ENCODE measurements at regions not wholly inside any gene's neighbourhood (a gene's known extent, or its start where the extent isn't known, plus 50 kb on each side); places are given as distances from the start of the nearest gene placed in this dataset.
"Not testable (repeated sequence)": the region's sequence is repeated elsewhere in the genome, so short reads cannot be mapped to it uniquely, and the experiment has no call there.

- DNase-seq, result no peak
- Histone ChIP-seq H3K4me3 (ENCODE audit: low read depth, low read length) (no peak overlapping the region), H3K36me3 (no peaks in the 10 kb centered on the region), H3K9me3 (ENCODE audit: severe bottlenecking) (no peaks in the 10 kb centered on the region), H3K27ac (no peak overlapping the region), H3K27me3 (ENCODE audit: insufficient read depth, low read depth, severe bottlenecking) (peaks cover 23% of the 10 kb centered on the region)
- no peak for TF ChIP-seq CTCF (IDR thresholded peaks at IDR 0.05; ENCODE audit: low read depth, low read length)
These were observed 445.5 kb downstream of the TMEM121 start for GRCh38 chr14:105971593-105972500.

GRCh38 chr14:105974902-105975301, 448.5 kb downstream of the TMEM121 start:
- DNase-seq, result peak; percentile 36

GRCh38 chr14:105978618-105979295, 452.4 kb downstream of the TMEM121 start:
- Histone ChIP-seq H3K27me3 (ENCODE audit: insufficient read depth, low read depth, severe bottlenecking) (peaks cover 27% of the 10 kb centered on the region), H3K9me3 (ENCODE audit: severe bottlenecking) (no peaks in the 10 kb centered on the region), H3K4me3 (ENCODE audit: low read depth, low read length) (no peak overlapping the region), H3K27ac (no peak overlapping the region), H3K36me3 (no peaks in the 10 kb centered on the region)
- no peak for TF ChIP-seq CTCF (IDR thresholded peaks at IDR 0.05; ENCODE audit: low read depth, low read length)
- DNase-seq, result no peak

More at GRCh38 chr14:105974902-105975301, 448.5 kb downstream of the TMEM121 start:
- no peaks in the 10 kb centered on the region for H3K36me3 ChIP-seq
- peak; percentile 52 for TF ChIP-seq CTCF (IDR thresholded peaks at IDR 0.05; ENCODE audit: low read depth, low read length)
- H3K4me3 ChIP-seq (ENCODE audit: low read depth, low read length), result no peak overlapping the region
- no peaks in the 10 kb centered on the region for H3K9me3 ChIP-seq (ENCODE audit: severe bottlenecking)
- no peak overlapping the region for H3K27ac ChIP-seq
- H3K27me3 ChIP-seq (ENCODE audit: insufficient read depth, low read depth, severe bottlenecking), result peaks cover 33% of the 10 kb centered on the region

- Histone ChIP-seq H3K27ac (no peak overlapping the region), H3K9me3 (ENCODE audit: severe bottlenecking) (no peaks in the 10 kb centered on the region)
These were observed 453.1 kb downstream of the TMEM121 start for GRCh38 chr14:105979446-105979845.

GRCh38 chr14:105980224-105980623, 453.8 kb downstream of the TMEM121 start:
- no peak for DNase-seq
- Histone ChIP-seq H3K9me3 (ENCODE audit: severe bottlenecking) (no peaks in the 10 kb centered on the region), H3K27me3 (ENCODE audit: insufficient read depth, low read depth, severe bottlenecking) (peaks cover 25% of the 10 kb centered on the region), H3K27ac (no peak overlapping the region), H3K36me3 (no peaks in the 10 kb centered on the region), H3K4me3 (ENCODE audit: low read depth, low read length) (no peak overlapping the region)
- TF ChIP-seq CTCF (IDR thresholded peaks at IDR 0.05; ENCODE audit: low read depth, low read length), result no peak

More at GRCh38 chr14:105979446-105979845, 453.1 kb downstream of the TMEM121 start:
- no peak for TF ChIP-seq CTCF (IDR thresholded peaks at IDR 0.05; ENCODE audit: low read depth, low read length)
- Histone ChIP-seq H3K4me3 (ENCODE audit: low read depth, low read length) (no peak overlapping the region), H3K36me3 (no peaks in the 10 kb centered on the region), H3K27me3 (ENCODE audit: insufficient read depth, low read depth, severe bottlenecking) (peaks cover 29% of the 10 kb centered on the region)
- DNase-seq, result no peak

GRCh38 chr14:105981517-105982302, 455.3 kb downstream of the TMEM121 start:
- not testable (repeated sequence) for H3K27ac ChIP-seq; H3K36me3 ChIP-seq; H3K9me3 ChIP-seq (ENCODE audit: severe bottlenecking); DNase-seq; H3K4me3 ChIP-seq (ENCODE audit: low read depth, low read length)
- peaks cover 29% of the 10 kb centered on the region for H3K27me3 ChIP-seq (ENCODE audit: insufficient read depth, low read depth, severe bottlenecking)
